Endothelial cell (in vitro differentiated cells): ENCODE measurements at regions not wholly inside any gene's neighbourhood (a gene's known extent, or its start where the extent isn't known, plus 50 kb on each side); places are given as distances from the start of the nearest gene placed in this dataset.

Experiments
- DNase-seq: peaks from one replicate; pipeline ENCODE4 v3.0.0; 2021; ENCODE audit warnings: low spot score
- H3K27ac Mint-ChIP-seq: one replicate; pipeline ENCODE4 v1.8.0; 2021; ENCODE audit warnings: mixed read lengths, inconsistent platforms; ENCODE audit not compliant: unreplicated experiment
- H3K27me3 Mint-ChIP-seq: one replicate; pipeline ENCODE4 v1.8.0; 2021; ENCODE audit warnings: mild to moderate bottlenecking, moderate library complexity, mixed read lengths, inconsistent platforms; ENCODE audit not compliant: unreplicated experiment
- H3K36me3 Mint-ChIP-seq: one replicate; pipeline ENCODE4 v1.8.0; 2021; ENCODE audit warnings: mild to moderate bottlenecking, low read depth, mixed read lengths, inconsistent platforms; ENCODE audit not compliant: unreplicated experiment
- H3K4me1 Mint-ChIP-seq: one replicate; pipeline ENCODE4 v1.8.0; 2021; ENCODE audit warnings: mild to moderate bottlenecking, mixed read lengths, inconsistent platforms; ENCODE audit not compliant: unreplicated experiment
- H3K4me3 Mint-ChIP-seq: one replicate; pipeline ENCODE4 v1.8.0; 2021; ENCODE audit warnings: mild to moderate bottlenecking, mixed read lengths, inconsistent platforms; ENCODE audit not compliant: unreplicated experiment
- H3K9me3 Mint-ChIP-seq: one replicate; pipeline ENCODE4 v1.8.0; 2021; ENCODE audit warnings: mixed read lengths, inconsistent platforms; ENCODE audit not compliant: unreplicated experiment
- CTCF ChIP-seq: fragments of 200-600 bp; sonication (generic); IDR thresholded peaks from one replicate; pipeline ENCODE4 v1.5.0; 2021; ENCODE audit warnings: antibody characterized with exemption; ENCODE audit not compliant: unreplicated experiment

GRCh38 chr2:48109491-48110204 lies 203.3 kb upstream of the FBXO11 start:
- H3K27me3 Mint-ChIP-seq, result peaks cover 6% of the 10 kb centered on the region
- peaks cover 18% of the 10 kb centered on the region for H3K4me1 Mint-ChIP-seq
- no peak overlapping the region for H3K4me3 Mint-ChIP-seq
- H3K27ac Mint-ChIP-seq, result no peak overlapping the region
- TF ChIP-seq CTCF, result no peak
- H3K9me3 Mint-ChIP-seq, result no peaks in the 10 kb centered on the region
- H3K36me3 Mint-ChIP-seq, result no peaks in the 10 kb centered on the region
- no peak for DNase-seq

GRCh38 chr2:48110492-48110891 lies 204.0 kb upstream of the FOXN2 start:
- peaks cover 18% of the 10 kb centered on the region for H3K4me1 Mint-ChIP-seq
- no peak for TF ChIP-seq CTCF
- no peak overlapping the region for H3K4me3 Mint-ChIP-seq
- H3K27ac Mint-ChIP-seq, result peak overlapping the region; percentile 94
- peaks cover 6% of the 10 kb centered on the region for H3K27me3 Mint-ChIP-seq
- H3K36me3 Mint-ChIP-seq, result no peaks in the 10 kb centered on the region
- no peak for DNase-seq
- no peaks in the 10 kb centered on the region for H3K9me3 Mint-ChIP-seq

- TF ChIP-seq CTCF, result no peak
- no peaks in the 10 kb centered on the region for H3K4me1 Mint-ChIP-seq
- H3K4me3 Mint-ChIP-seq, result no peak overlapping the region
- H3K36me3 Mint-ChIP-seq, result no peaks in the 10 kb centered on the region
- DNase-seq, result no peak
- peaks cover 3% of the 10 kb centered on the region for H3K27me3 Mint-ChIP-seq
- no peak overlapping the region for H3K27ac Mint-ChIP-seq
- H3K9me3 Mint-ChIP-seq, result no peaks in the 10 kb centered on the region
Measured at GRCh38 chr2:48112911-48113680, 201.4 kb upstream of the FOXN2 start.

- no peak overlapping the region for H3K4me3 Mint-ChIP-seq
- no peak for DNase-seq
- peaks cover 3% of the 10 kb centered on the region for H3K27me3 Mint-ChIP-seq
- no peaks in the 10 kb centered on the region for H3K4me1 Mint-ChIP-seq
- no peak for TF ChIP-seq CTCF
- no peak overlapping the region for H3K27ac Mint-ChIP-seq
- H3K9me3 Mint-ChIP-seq, result no peaks in the 10 kb centered on the region
- H3K36me3 Mint-ChIP-seq, result no peaks in the 10 kb centered on the region
Measured at GRCh38 chr2:48113767-48114166, 200.7 kb upstream of the FOXN2 start.

GRCh38 chr2:48114256-48114655 lies 200.2 kb upstream of the FOXN2 start:
- Mint-ChIP-seq H3K27ac (no peak overlapping the region), H3K4me1 (no peaks in the 10 kb centered on the region), H3K27me3 (peaks cover 3% of the 10 kb centered on the region), H3K9me3 (no peaks in the 10 kb centered on the region), H3K36me3 (no peaks in the 10 kb centered on the region), H3K4me3 (no peak overlapping the region)
- no peak for TF ChIP-seq CTCF
- no peak for DNase-seq
